ENCODE measurements at regions not wholly inside any gene's neighbourhood (a gene's known extent, or its start where the extent isn't known, plus 50 kb on each side); places are given as distances from the start of the nearest gene placed in this dataset.

- no peak for DNase-seq (ENCODE audit: low spot score)
Observed at GRCh38 chr7:47663851-47664250, 81.9 kb upstream of the TNS3 start.

- DNase-seq (ENCODE audit: low spot score) = no peak
Observed at GRCh38 chr7:47663213-47663612, 81.3 kb upstream of the TNS3 start.

- DNase-seq (ENCODE audit: low spot score) = no peak
Observed at GRCh38 chr7:47661051-47661714, 79.3 kb upstream of the TNS3 start.

GRCh38 chr7:47659664-47660462 lies 78.0 kb upstream of the TNS3 start:
- no peak for DNase-seq (ENCODE audit: low spot score)

- DNase-seq (ENCODE audit: low spot score) = no peak
Observed at GRCh38 chr7:47658886-47659635, 77.2 kb upstream of the TNS3 start.

- no peak for DNase-seq (ENCODE audit: low spot score)
Observed at GRCh38 chr7:47657126-47657525, 75.2 kb upstream of the TNS3 start.

- DNase-seq (ENCODE audit: low spot score) = no peak
Observed at GRCh38 chr7:47654672-47655298, 72.9 kb upstream of the TNS3 start.

GRCh38 chr7:47653550-47654411 lies 71.9 kb upstream of the TNS3 start:
- no peak for DNase-seq (ENCODE audit: low spot score)

GRCh38 chr7:47652591-47652990 lies 70.7 kb upstream of the TNS3 start:
- no peak for DNase-seq (ENCODE audit: low spot score)

GRCh38 chr7:47651355-47652317 lies 69.7 kb upstream of the TNS3 start:
- no peak for DNase-seq (ENCODE audit: low spot score)

- no peak for DNase-seq (ENCODE audit: low spot score)
Observed at GRCh38 chr7:47649919-47650318, 68.0 kb upstream of the TNS3 start.

- DNase-seq (ENCODE audit: low spot score) = no peak
Observed at GRCh38 chr7:47648275-47648925, 66.5 kb upstream of the TNS3 start.

GRCh38 chr7:47647918-47648250 lies 66.0 kb upstream of the TNS3 start:
- DNase-seq (ENCODE audit: low spot score) = no peak

- DNase-seq (ENCODE audit: low spot score) = no peak
Observed at GRCh38 chr7:47647181-47647917, 65.4 kb upstream of the TNS3 start.

GRCh38 chr7:47643716-47644400 lies 61.9 kb upstream of the TNS3 start:
- no peak for DNase-seq (ENCODE audit: low spot score)

- DNase-seq (ENCODE audit: low spot score) = no peak
Observed at GRCh38 chr7:47640265-47640664, 58.4 kb upstream of the TNS3 start.

GRCh38 chr7:47639495-47640110 lies 57.7 kb upstream of the TNS3 start:
- DNase-seq (ENCODE audit: low spot score) = no peak

- no peak for DNase-seq (ENCODE audit: low spot score)
Observed at GRCh38 chr7:47638679-47639315, 56.9 kb upstream of the TNS3 start.
